ENCODE measurements at regions not wholly inside any gene's neighbourhood (a gene's known extent, or its start where the extent isn't known, plus 50 kb on each side); places are given as distances from the start of the nearest gene placed in this dataset.
A peak's percentile ranks its signal among the peaks of the same experiment; 100 is the strongest.

GRCh38 chr15:98419173-98419780 lies 229.1 kb upstream of the IGF1R start:
- Histone ChIP-seq H3K27ac (ENCODE audit: low read length in 2 of 2) (no peak overlapping the region), H3K4me1 (ENCODE audit: control insufficient read depth in 2 of 2, insufficient read depth in 2 of 2, low read length in 2 of 2) (peaks cover 6 to 9% of the 10 kb centered on the region in 2 donors), H4K20me1 (ENCODE audit: control insufficient read depth, insufficient read depth, low read length, poor library complexity, severe bottlenecking) (no peaks in the 10 kb centered on the region), H3K27me3 (replicated peaks in 1 of 4; ENCODE audit: control extremely low read depth in 1 of 4, control insufficient read depth in 3 of 4, insufficient read depth in 4 of 4, low read length in 3 of 4) (peaks cover 0 to 33% (median 6%) of the 10 kb centered on the region in 4 experiments), H3K36me3 (replicated peaks in 1 of 2; ENCODE audit: control extremely low read depth in 1 of 2, control insufficient read depth in 1 of 2, extremely low read depth in 1 of 2, insufficient read depth in 2 of 2, low read length in 1 of 2) (no peaks in the 10 kb centered on the region), H3K9me3 (ENCODE audit: control extremely low read depth in 1 of 3, control insufficient read depth in 2 of 3, insufficient read depth in 1 of 3, low read length in 2 of 3) (peaks cover 0 to 14% (median 0%) of the 10 kb centered on the region in 3 donors), H3K4me2 (replicated peaks; ENCODE audit: low read depth, low read length, poor library complexity, severe bottlenecking) (no peak overlapping the region), H3K79me2 (ENCODE audit: control insufficient read depth, insufficient read depth, low read length) (no peaks in the 10 kb centered on the region), H3K9ac (ENCODE audit: low read length) (no peak overlapping the region), H3K4me3 (ENCODE audit: control extremely low read depth in 1 of 5, extremely low read depth in 1 of 5, insufficient read depth in 1 of 5, low read depth in 2 of 5, low read length in 4 of 5) (no peak overlapping the region), H2AFZ (ENCODE audit: insufficient read depth, low read depth, low read length, poor library complexity, severe bottlenecking) (no peak overlapping the region)
- Mint-ChIP-seq H3K27ac (no peak overlapping the region), H3K4me3 (no peak overlapping the region), H3K27me3 (peaks cover 25% of the 10 kb centered on the region), H3K9me3 (ENCODE audit: insufficient read depth) (no peaks in the 10 kb centered on the region), H3K4me1 (peaks cover 7% of the 10 kb centered on the region)
- no peak for ATAC-seq (ENCODE audit: low read depth)
- intact Hi-C loops (cut with micrococcal nuclease): no loop called here
- POLR2A ChIA-PET: no interaction called here
- no peak for DNase-seq
- CTCF ChIA-PET: interaction anchor here (1.0 to 1.6 kb wide), 4 partner anchors 7 to 108 kb away, joined by 3 to 9 read pairs (median 4); no protein-coding TSS in a partner anchor
- 77% methylated on average over 3 of the region's 5 CpGs for WGBS (ENCODE audit: insufficient coverage)
- TF ChIP-seq CTCF (IDR thresholded peaks at IDR 0.05) (no peak), EZH2 (IDR thresholded peaks at IDR 0.05; ENCODE audit: borderline replicate concordance, insufficient read depth, low read depth, low read length, poor library complexity, severe bottlenecking) (no peak)

- no peaks in the 10 kb centered on the region for H4K20me1 ChIP-seq (ENCODE audit: control insufficient read depth, insufficient read depth, low read length, poor library complexity, severe bottlenecking)
- peaks cover 6 to 9% of the 10 kb centered on the region in 2 donors for H3K4me1 ChIP-seq (ENCODE audit: control insufficient read depth in 2 of 2, insufficient read depth in 2 of 2, low read length in 2 of 2)
- H3K4me2 ChIP-seq (replicated peaks; ENCODE audit: low read depth, low read length, poor library complexity, severe bottlenecking): peak overlapping the region; percentile 62
- H3K27ac ChIP-seq (ENCODE audit: low read length in 2 of 2): no peak overlapping the region
- ATAC-seq (ENCODE audit: low read depth) (no peak), DNase-seq (peak; percentile 4)
- CTCF ChIA-PET: interaction anchor here (1.3 to 1.6 kb wide), 2 partner anchors 21 to 109 kb away, joined by 4 to 5 read pairs; no protein-coding TSS in a partner anchor
- WGBS (ENCODE audit: insufficient coverage): 48% methylated on average over 6 of the region's 8 CpGs
- H3K27me3 Mint-ChIP-seq: peaks cover 35% of the 10 kb centered on the region
- peaks cover 0 to 14% (median 0%) of the 10 kb centered on the region in 3 donors for H3K9me3 ChIP-seq (ENCODE audit: control extremely low read depth in 1 of 3, control insufficient read depth in 2 of 3, insufficient read depth in 1 of 3, low read length in 2 of 3)
- no peak for TF ChIP-seq EZH2 (IDR thresholded peaks at IDR 0.05; ENCODE audit: borderline replicate concordance, insufficient read depth, low read depth, low read length, poor library complexity, severe bottlenecking)
- TF ChIP-seq CTCF (IDR thresholded peaks at IDR 0.05): no peak
- H3K4me3 ChIP-seq (ENCODE audit: control extremely low read depth in 1 of 5, extremely low read depth in 1 of 5, insufficient read depth in 1 of 5, low read depth in 2 of 5, low read length in 4 of 5): no peak overlapping the region
- no peak overlapping the region for H3K27ac Mint-ChIP-seq
- H3K4me3 Mint-ChIP-seq: no peak overlapping the region
- H3K27me3 ChIP-seq (replicated peaks in 1 of 4; ENCODE audit: control extremely low read depth in 1 of 4, control insufficient read depth in 3 of 4, insufficient read depth in 4 of 4, low read length in 3 of 4): peaks cover 0 to 36% (median 6%) of the 10 kb centered on the region in 4 experiments
- intact Hi-C loops (cut with micrococcal nuclease): no loop called here
- H3K4me1 Mint-ChIP-seq: peaks cover 7% of the 10 kb centered on the region
- no peaks in the 10 kb centered on the region for H3K79me2 ChIP-seq (ENCODE audit: control insufficient read depth, insufficient read depth, low read length)
- H2AFZ ChIP-seq (ENCODE audit: insufficient read depth, low read depth, low read length, poor library complexity, severe bottlenecking): peak overlapping the region; percentile 47
- peak overlapping the region; percentile 15 for H3K9ac ChIP-seq (ENCODE audit: low read length)
- POLR2A ChIA-PET: no interaction called here
- no peaks in the 10 kb centered on the region for H3K36me3 ChIP-seq (replicated peaks in 1 of 2; ENCODE audit: control extremely low read depth in 1 of 2, control insufficient read depth in 1 of 2, extremely low read depth in 1 of 2, insufficient read depth in 2 of 2, low read length in 1 of 2)
- H3K9me3 Mint-ChIP-seq (ENCODE audit: insufficient read depth): no peaks in the 10 kb centered on the region
These were observed 227.5 kb upstream of the IGF1R start for GRCh38 chr15:98420837-98421236.
